Ovary (tissue), 3 donors: ENCODE measurements at regions not wholly inside any gene's neighbourhood (a gene's known extent, or its start where the extent isn't known, plus 50 kb on each side); places are given as distances from the start of the nearest gene placed in this dataset.

Experiments
- CTCF ChIP-seq, 3 donors: fragments of 450-650 bp in 2 of 3; fragments of 200-600 bp in 1 of 3; IDR thresholded peaks; one replicate each; pipeline versions ENCODE4 v1.5.1 to v1.8.0; 2016 to 2022; ENCODE audit warnings: antibody characterized with exemption in 3 of 3, mild to moderate bottlenecking in 1 of 3
- POLR2A ChIP-seq: fragments of 450-650 bp; IDR thresholded peaks from one replicate; pipeline ENCODE4 v1.6.1; 2017; ENCODE audit warnings: antibody characterized with exemption, mild to moderate bottlenecking, moderate library complexity
- donor health status: DM: no; HTN: no; CAD: no.

DNA sequence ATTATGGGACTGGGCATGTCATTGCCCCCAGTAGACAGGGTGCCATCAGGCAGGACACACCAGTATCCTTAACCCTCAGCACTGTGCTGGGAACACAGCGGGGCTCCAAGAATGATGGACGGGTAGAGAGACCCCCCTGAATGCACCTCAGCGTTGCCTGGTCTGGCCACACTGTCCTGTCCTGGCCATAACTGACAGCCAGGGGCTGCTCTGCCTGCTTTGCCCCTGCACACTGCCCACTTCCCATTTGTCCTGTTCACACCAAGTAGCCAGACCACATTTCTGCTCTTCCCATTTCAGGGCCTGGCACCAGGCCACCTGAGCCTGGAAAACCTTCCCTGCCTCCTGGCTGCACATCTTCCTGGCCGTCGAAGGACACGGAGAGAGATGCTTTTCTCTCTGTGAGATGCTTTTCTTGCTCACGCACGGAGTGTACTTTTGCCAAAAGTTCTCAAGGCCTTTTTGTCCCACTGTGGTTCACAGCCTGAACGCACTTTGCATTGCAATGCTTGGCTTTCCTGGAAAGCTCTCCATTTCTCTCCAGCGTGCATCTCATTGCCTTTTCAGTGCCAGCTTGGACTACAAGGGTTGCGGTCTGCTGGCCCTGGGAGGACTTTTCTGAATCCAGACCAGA, 131.0 kb upstream of the EEPD1 start:
- TF ChIP-seq POLR2A (no peak), CTCF (IDR thresholded peaks at IDR 0.05) (no peak)
